Ecto neural progenitor cell (in vitro differentiated cells): ENCODE measurements at regions not wholly inside any gene's neighbourhood (a gene's known extent, or its start where the extent isn't known, plus 50 kb on each side); places are given as distances from the start of the nearest gene placed in this dataset.

Experiments used
- DNase-seq: peaks from one replicate; pipeline ENCODE4 v3.0.0-alpha.2; 2018; ENCODE audit warnings: low spot score

DNA sequence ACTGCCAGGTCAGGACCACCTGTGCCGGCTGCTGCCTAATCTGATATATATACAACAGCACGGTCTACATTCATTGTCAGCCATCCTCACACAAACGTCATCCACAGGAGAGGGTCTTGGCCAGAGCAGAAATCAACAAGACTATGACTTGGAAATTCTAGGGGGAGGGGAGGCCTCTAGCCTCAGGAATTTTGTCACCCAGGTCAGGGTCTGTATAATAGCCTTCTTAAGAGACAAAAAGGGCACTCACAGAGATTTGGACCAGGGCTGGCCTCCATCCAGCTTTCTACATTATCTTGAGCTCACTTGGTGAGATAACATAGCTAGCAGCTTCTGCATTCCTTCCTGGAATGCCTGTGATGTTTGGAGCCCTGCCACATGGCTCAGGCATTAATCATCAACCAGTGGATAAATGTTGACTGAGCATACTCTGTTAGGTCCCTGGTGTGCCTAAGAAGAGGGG lies 50.4 kb upstream of the CTIF start:
- no peak for DNase-seq

DNA sequence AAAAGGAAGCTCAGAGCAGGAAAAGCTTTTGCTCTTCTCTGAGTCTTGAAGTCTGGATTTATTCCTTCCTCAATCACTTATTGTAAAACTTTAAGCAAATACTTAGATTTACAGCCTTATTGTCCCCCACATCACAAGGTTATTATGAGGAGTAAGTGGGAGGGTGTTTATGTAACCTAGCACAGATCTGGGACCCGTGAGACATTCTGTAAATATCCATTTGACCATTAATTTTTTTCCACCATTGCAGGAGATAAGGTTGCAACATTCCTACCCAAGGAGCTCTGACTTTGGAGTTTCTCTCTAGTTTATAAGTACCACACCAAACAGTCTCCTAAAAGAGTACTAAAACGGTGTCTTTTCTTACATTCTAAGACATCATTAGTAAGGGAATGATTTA lies 52.1 kb upstream of the CTIF start:
- DNase-seq = no peak

DNA sequence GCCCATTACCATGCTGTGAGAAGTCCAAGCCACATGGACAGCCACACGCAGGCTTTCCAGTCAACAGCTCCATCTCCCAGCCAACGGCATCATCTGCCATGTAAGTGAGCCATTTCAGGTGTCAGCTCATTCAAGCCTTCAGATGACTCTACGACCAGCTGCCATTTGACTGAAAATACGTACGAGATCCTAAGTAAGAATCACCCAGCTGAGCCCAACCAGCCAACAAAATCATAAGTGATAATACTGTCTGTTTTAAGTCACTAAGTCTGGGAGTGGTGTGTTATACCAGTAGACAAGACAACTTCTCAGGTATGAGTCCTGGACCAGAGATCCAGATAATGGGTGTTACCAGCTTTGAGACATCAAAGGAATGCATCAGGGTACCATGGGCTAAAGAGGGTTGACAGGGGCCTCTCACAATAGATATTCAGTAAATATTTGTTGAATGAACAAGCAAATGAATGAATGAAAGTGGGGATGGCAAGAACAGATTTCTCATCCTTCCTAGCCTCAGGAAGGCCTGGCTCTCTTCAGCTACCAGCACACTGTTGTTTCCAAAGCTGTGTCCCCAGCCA lies 52.9 kb upstream of the CTIF start:
- no peak for DNase-seq

DNA sequence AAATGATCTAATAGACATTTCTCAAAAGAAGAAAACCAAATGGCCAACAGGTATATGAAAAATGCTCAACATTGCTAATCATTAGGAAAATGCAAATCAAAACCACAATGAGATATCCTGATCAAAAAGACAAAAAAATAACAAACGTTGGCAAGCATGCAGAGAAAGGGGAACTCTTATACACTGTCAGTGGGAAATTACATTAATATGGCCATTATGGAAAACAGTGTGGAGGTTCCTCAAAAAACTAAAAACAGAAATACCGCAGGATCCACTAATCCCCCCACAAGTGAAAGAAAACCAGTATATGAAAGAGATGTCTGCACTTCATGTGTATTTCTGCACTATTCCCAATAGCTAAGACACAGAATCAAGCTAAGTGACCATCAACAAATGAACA lies 57.7 kb upstream of the CTIF start:
- DNase-seq = no peak

DNA sequence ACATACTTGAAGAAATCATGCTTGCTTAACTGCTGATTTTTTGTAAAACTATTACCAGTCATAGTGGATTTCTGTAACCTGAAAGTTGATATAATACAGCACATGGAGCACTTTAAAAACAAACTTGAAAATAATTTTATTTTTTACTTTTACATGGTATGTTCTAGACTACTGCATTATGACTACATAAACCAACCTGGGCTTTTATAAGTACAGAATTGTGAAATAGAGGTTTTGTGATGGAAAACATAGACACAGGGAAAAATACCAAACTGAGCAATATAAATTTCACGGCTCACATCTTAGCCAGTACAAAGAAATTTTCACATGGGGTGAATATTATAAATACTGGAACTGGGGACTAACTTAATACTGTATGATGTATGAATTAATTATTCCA lies 59.3 kb upstream of the CTIF start:
- DNase-seq = no peak

DNA sequence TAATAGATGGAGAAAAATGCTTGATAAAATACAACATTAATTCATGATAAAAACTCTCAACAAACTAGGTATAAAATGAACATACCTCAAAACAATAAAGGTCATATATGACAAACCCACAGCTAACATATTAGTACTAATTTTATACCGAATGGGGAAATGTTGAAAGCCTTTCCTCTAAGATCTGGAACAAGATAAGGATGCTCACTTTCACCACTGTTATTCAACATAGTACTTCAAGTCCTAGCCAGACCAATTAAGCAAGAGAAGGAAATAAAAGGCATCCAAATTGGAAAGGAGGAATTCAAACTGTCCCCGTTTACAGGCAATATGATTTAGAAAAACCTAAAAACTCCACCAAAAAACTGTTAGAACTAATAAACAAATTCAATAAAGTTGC lies 61.5 kb upstream of the CTIF start:
- DNase-seq = no peak

DNA sequence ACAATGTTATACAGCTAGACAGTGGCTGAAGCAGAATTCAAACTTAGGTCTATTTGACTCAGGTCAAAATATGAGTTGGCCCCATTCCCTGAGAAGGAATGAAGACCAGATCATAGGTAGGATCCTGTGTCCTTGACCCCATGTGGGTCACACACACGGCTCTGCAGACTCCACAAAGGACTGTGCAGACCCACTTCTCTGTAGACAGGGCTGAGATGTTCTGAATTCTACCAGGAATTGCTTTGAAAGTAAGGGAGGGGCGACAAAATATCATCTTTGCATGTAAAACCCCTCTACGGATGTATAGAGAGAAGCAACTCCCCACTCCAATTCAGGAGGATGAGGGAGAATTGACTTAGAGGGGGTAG lies 62.3 kb upstream of the CTIF start:
- no peak for DNase-seq

DNA sequence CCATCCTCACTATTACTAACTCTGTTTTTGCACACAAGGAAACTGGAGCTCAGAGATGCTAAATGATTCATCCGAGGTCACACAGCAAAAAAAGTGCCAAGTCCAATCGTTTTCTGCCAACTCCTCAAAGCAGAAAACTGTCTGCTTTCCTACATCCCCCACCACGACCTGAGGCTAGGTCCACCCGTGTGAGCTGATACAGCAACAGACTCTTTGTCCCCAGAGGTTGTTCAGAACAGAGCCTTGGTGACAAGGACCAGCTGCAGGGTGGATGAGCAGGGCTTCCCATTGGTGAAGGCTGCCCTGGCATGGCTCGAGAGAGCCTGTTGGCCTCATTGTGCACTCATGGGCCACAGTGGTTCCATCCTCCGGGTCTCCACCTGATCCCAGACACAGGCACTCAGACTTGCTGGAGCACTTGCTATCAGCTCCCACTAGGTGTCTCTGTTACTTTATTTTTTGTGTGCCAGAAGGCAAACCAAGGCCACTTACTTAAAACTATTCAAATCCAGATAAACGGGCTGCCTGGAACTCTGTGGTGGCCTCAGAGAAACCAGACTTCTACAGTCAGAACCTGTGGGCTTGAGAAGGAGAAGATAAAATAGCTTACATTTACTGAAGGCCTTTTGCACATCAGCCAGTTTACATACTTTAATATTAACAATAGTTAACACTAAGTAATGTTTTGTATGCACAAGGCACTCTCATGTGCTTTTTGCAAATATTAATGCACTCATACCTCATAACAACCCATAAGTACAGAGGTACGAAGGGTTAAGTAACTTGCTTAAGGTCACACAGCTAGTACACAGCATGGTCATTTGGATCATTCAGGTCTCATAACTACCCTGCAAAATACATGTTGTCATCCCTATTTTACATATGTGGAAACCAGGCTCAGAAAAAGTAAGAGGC lies 62.9 kb upstream of the CTIF start:
- DNase-seq = peak; percentile 68

DNA sequence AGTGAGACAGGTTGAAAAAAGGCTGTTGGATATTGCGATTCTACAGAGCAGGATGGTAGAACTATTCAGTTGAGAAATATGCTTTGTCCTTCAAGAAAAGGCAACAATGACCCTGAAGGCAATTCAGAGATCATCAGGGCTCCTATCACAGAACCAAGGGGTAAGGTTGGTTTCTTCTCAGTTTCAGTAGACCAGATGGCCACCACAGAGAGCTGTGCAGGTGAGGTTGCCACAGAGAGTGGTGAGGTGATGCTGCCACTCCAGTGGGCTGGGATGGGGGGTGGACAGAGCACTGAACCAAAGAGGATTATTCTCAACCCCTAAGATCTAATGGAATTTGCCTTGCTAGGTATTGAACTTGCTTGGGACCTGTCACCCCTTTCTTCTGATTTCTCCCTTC lies 64.6 kb upstream of the ZBTB7C start:
- DNase-seq = no peak

DNA sequence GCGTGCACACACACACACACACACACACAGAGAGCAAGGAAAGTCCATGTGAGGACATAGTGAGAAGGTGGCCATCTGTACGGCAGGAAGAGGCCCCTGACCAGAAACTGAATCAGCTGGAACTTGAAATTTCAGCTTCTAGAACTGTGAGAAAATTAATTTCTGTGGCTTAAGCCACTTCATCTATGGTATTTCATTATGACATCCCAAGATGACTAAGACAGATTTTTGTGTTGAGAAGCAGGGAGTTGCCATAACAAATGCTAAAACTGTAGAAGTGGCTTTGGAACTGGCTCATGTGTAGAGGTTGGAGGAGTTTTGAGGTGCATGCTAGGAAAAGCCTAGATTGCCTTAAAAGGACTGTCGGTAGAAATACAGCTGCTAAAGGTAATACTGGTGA lies 63.4 kb upstream of the ZBTB7C start:
- DNase-seq = no peak

DNA sequence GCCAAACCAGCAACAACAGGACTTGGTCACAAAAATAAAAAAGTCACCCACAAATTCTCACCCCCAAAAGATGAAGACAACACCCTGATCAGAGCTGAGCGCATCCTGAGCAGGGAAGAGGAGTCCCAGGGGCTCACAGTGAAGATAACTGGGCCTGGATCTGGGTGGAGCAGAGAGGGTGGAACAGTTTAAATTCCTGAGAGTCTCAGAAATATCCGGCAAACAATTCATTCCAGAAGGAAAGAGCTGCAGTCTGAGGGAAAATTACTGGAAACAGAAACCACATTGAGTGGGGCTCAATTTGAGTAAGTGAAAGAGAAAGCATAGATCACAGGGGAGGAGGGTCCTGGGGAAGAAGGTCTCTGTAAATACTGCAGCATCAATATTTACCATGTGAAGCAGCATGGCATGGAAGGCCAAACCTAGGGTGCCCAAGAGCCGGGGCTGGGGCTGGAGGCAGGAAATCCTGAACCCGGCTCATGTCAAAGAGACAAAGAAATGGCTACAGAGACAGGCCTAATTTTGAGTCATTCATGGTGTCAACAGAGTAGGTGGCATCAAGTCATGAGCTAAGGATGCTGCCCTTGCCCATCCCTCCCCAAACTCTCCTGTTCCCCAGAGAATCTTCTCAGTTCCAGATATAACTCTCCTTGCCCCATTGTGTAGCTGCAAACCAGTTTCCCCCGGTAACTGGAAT lies 61.4 kb upstream of the ZBTB7C start:
- DNase-seq = no peak

DNA sequence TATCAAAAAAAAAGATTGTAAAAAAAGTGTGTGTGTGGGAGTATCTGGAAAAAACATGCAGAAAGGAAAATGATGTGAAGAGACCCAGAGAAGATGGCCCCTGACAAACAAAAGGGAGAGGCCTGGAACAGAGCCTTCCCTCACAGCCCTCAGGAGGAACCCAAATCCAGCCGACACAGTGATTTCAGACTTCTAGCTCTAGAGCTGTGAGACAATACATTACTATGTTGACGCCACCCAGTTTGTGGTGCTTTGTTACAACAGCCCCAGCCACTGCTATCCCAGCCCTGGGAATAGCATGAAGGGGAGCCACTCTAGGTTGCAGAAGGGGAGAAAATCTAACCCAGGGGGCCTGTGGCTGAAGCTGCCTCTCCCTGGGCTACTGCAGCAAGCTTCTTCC lies 59.0 kb upstream of the ZBTB7C start:
- DNase-seq = no peak

DNA sequence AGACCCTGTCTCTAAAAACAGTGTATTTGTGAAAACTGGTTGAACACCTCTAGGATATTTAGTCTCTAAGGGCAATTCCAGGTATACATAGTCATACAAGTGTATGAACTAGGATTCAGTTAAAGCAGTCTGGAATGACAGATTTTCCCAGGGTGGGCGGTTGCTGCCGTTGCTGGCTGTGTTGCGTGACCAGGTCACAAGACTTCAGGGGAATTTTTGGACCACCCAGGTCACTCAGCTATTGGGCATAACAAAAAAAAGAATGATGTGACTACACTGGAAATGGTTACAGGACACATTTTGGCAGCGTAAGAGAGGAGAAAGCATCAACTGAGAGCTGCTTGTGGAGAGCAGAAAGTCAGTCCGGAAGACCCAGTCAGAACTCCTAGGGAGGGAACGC lies 58.0 kb upstream of the ZBTB7C start:
- no peak for DNase-seq

DNA sequence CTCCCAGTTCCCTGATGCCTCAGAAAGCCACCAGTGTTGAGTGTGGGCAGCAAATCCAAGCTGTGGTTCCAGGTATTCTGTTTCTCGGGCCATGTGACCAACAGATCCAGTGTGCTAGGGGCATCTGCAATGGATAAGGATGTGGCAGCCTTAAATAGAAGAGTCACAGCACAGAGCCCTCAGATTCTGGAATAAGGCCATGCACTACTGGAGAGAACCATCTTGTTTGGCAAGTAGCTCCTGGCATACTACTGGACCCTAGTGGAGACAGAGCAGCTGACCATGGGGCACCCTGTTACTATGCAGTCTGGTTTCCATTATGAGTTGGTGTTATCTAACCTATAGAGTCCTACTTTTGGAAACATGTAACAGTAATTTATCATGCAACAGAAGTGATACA lies 53.3 kb upstream of the ZBTB7C start:
- no peak for DNase-seq

DNA sequence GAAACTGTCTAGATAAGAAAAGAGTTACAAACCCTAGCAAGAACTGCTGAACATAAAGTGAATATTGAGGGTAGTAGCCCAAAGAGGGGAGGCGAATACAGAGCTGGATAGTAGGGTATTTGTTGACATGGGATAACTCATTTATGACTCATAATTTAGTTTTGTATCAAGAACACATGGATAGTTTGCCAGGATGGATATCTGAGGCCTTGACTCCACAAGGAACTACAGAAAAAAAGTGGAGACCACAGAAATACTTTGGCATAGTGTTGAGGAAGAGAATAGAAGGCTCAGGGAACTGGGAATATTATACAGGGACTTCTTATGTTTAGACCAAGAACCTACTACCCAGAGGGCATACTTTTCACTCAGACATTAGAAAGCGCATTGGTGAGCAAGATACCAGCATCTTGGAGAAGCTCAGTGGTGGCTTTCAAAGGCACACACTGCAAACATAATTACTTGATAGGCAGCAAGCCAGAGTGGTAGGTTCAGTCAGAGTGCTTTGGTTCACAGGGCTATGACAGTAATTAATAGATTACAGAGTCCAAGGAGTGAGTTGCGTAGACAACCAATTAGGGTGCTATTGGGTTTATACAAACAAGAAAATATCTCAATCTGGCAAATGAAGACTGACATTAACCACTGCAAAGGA lies 51.9 kb upstream of the ZBTB7C start:
- DNase-seq = no peak

DNA sequence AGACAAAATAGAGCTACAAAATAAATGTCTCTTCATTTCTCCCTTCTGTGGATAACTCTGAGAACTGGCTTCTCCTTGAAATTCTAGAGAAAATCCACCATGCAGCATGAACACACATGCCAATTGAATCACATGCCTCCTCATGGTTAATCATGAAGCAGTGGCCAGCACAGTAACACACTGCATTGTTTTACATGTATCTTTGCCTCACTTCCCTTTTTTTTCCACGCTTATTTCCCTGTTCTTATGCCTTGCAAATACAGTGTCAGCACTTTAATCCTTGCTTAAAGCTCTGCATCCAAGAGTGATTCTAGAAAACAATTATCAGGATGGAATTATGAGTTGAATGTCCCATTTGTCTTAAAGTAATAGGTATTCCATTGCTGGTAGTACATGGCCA lies 50.3 kb upstream of the ZBTB7C start:
- DNase-seq = no peak

DNA sequence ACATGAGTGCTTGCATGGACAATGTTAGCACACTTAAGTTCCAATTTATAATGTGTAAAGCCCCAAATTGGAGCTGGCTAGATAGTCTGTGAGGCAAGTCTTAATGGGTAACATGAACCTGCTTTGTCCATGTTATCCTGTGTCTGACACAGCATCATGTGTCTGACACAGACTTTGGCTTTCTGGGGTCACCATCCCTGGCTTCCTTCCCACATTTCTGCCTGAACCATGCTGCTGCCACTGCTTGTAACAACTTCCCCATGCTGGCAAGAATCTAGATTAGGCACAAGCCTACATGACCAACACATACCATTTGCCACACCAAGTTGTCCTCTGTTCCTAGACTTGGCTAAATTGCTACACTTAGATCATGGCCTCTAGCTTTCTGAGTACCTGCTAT lies 49.8 kb upstream of the ZBTB7C start:
- DNase-seq = no peak
